Ureter (tissue), 1 donor: ENCODE measurements at regions not wholly inside any gene's neighbourhood (a gene's known extent, or its start where the extent isn't known, plus 50 kb on each side); places are given as distances from the start of the nearest gene placed in this dataset.
"Not testable (repeated sequence)": the region's sequence is repeated elsewhere in the genome, so short reads cannot be mapped to it uniquely, and the experiment has no call there.

Source experiments
- DNase-seq: peaks from one replicate; pipeline ENCODE4 v3.0.0-alpha.2; 2020; ENCODE audit warnings: low spot score
- donor health status: DM: yes; HTN: yes; CAD: no.

GRCh38 chr2:149871091-149871885 lies 283.7 kb upstream of the MMADHC start:
- DNase-seq, result no peak

- no peak for DNase-seq
These were observed 275.7 kb upstream of the MMADHC start for GRCh38 chr2:149863227-149863626.

- DNase-seq, result no peak
These were observed 273.5 kb upstream of the MMADHC start for GRCh38 chr2:149861034-149861433.

GRCh38 chr2:149860276-149860921 lies 272.8 kb upstream of the MMADHC start:
- no peak for DNase-seq

GRCh38 chr2:149858901-149859634 lies 271.5 kb upstream of the MMADHC start:
- no peak for DNase-seq

GRCh38 chr2:149858216-149858615 lies 270.6 kb upstream of the MMADHC start:
- no peak for DNase-seq

GRCh38 chr2:149857344-149857743 lies 269.8 kb upstream of the MMADHC start:
- DNase-seq, result no peak

- not testable (repeated sequence) for DNase-seq
These were observed 268.3 kb upstream of the MMADHC start for GRCh38 chr2:149855859-149856258.

GRCh38 chr2:149849591-149849990 lies 262.0 kb upstream of the MMADHC start:
- DNase-seq, result no peak

GRCh38 chr2:149849136-149849535 lies 261.6 kb upstream of the MMADHC start:
- DNase-seq, result no peak

GRCh38 chr2:149841396-149841795 lies 253.8 kb upstream of the MMADHC start:
- no peak for DNase-seq

- DNase-seq, result no peak
These were observed 244.7 kb upstream of the MMADHC start for GRCh38 chr2:149832324-149832723.

GRCh38 chr2:149828520-149829210 lies 241.1 kb upstream of the MMADHC start:
- no peak for DNase-seq

- no peak for DNase-seq
These were observed 240.1 kb upstream of the MMADHC start for GRCh38 chr2:149827585-149828126.

- no peak for DNase-seq
These were observed 239.0 kb upstream of the MMADHC start for GRCh38 chr2:149826471-149827125.

GRCh38 chr2:149825473-149825872 lies 237.9 kb upstream of the MMADHC start:
- DNase-seq, result no peak

- no peak for DNase-seq
These were observed 236.6 kb upstream of the MMADHC start for GRCh38 chr2:149824136-149824535.

GRCh38 chr2:149819356-149819957 lies 231.9 kb upstream of the MMADHC start:
- DNase-seq, result no peak

GRCh38 chr2:149816756-149817551 lies 229.4 kb upstream of the MMADHC start:
- DNase-seq, result no peak

GRCh38 chr2:149815941-149816340 lies 228.4 kb upstream of the MMADHC start:
- no peak for DNase-seq
